A673 (cell line): ENCODE measurements at regions not wholly inside any gene's neighbourhood (a gene's known extent, or its start where the extent isn't known, plus 50 kb on each side); places are given as distances from the start of the nearest gene placed in this dataset.

Experiments
- EZH2 ChIP-seq: fragments of 200-600 bp; sonication (generic); IDR thresholded peaks from 2 replicates; pipeline ENCODE4 v1.6.1; 2017; ENCODE audit warnings: borderline replicate concordance, low read depth, mild to moderate bottlenecking, mixed read lengths, antibody characterized with exemption, low read length; ENCODE audit not compliant: poor library complexity, severe bottlenecking
- TF ChIP-seq, protein P1 (sequence below): fragments of 300-800, 200-600 bp; sonication (generic); conservative IDR thresholded peaks from 2 replicates; pipeline ENCODE4 v1.5.1; 2017; ENCODE audit warnings: low read depth, mild to moderate bottlenecking, antibody characterized with exemption, low read length, moderate library complexity, mixed read lengths

- TF ChIP-seq, protein P1, sequence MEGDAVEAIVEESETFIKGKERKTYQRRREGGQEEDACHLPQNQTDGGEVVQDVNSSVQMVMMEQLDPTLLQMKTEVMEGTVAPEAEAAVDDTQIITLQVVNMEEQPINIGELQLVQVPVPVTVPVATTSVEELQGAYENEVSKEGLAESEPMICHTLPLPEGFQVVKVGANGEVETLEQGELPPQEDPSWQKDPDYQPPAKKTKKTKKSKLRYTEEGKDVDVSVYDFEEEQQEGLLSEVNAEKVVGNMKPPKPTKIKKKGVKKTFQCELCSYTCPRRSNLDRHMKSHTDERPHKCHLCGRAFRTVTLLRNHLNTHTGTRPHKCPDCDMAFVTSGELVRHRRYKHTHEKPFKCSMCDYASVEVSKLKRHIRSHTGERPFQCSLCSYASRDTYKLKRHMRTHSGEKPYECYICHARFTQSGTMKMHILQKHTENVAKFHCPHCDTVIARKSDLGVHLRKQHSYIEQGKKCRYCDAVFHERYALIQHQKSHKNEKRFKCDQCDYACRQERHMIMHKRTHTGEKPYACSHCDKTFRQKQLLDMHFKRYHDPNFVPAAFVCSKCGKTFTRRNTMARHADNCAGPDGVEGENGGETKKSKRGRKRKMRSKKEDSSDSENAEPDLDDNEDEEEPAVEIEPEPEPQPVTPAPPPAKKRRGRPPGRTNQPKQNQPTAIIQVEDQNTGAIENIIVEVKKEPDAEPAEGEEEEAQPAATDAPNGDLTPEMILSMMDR, result no peak
- no peak for TF ChIP-seq EZH2
These were observed 113.9 kb upstream of the ZNF648 start for GRCh38 chr1:182175361-182175931.
